HCT116 (cell line): ENCODE measurements at regions not wholly inside any gene's neighbourhood (a gene's known extent, or its start where the extent isn't known, plus 50 kb on each side); places are given as distances from the start of the nearest gene placed in this dataset.

Experiments used
- ATAC-seq: fragments of 200-7000 bp; cut with Tn5 transposase; 2 replicates; pipeline ENCODE4 v1.9.1; 2020; ENCODE audit warnings: mild to moderate bottlenecking, moderate library complexity
- BruUV-seq: library from RNA; stranded (reverse); fragments of 400-500 nt; replicated peaks from 2 replicates; lab custom pipeline; 2021; lab: Mats Ljungman, UMichigan
- CTCF ChIA-PET: fragments of 300-600 bp; sonication (Branson Sonifier 250); formaldehyde crosslinking; loops from one replicate; lab custom pipeline; 2021; ENCODE audit warnings: antibody characterized with exemption; lab: Charles Lee
- POLR2A ChIA-PET: fragments of 300-600, 350-600 bp; sonication (Branson Sonifier 250); formaldehyde crosslinking; loops from one replicate; lab custom pipeline; 2021; ENCODE audit warnings: antibody characterized with exemption; lab: Charles Lee
- RAD21 ChIA-PET, 2 experiments: fragments of 300-600 bp; sonication (Branson Sonifier 250); formaldehyde crosslinking; loops; one replicate each; lab custom pipeline; 2023; ENCODE audit warnings: low total read pairs in 2 of 2; ENCODE audit not compliant: uncharacterized antibody in 2 of 2, unreplicated experiment in 2 of 2, low non-redundant PET in 1 of 2; lab: Charles Lee
- DNase-seq: peaks from one replicate; pipeline ENCODE4 v3.0.0-alpha.2; 2010; ENCODE audit warnings: low read depth, low spot score
- H2AFZ ChIP-seq: fragments of 200-600 bp; shearing (Covaris generic), sonication (generic); 2 replicates; pipeline ENCODE4 v1.6.1; 2017; ENCODE audit warnings: low read depth, mixed run types, mixed read lengths, antibody characterized with exemption, low read length; ENCODE audit not compliant: poor library complexity, severe bottlenecking
- H3K27ac ChIP-seq: 2 replicates; pipeline ENCODE4 v1.5.1; 2012; ENCODE audit warnings: low read depth, low read length
- H3K27me3 ChIP-seq: fragments of 200-600 bp; sonication (generic); 2 replicates; pipeline ENCODE4 v1.6.1; 2016; ENCODE audit warnings: mixed run types, low read length, mixed read lengths; ENCODE audit not compliant: insufficient read depth
- H3K36me3 ChIP-seq, 2 experiments: fragments of 200-500 bp in 1 of 2; fragments of 200-600 bp in 1 of 2; sonication (Bioruptor generic) in 1 of 2; sonication (generic) in 1 of 2; 2 replicates each; pipeline versions ENCODE4 v1.5.1 to v1.6.1; 2014 to 2016; ENCODE audit warnings: low read length in 2 of 2, inconsistent platforms in 1 of 2, mixed read lengths in 1 of 2, mixed run types in 1 of 2; ENCODE audit not compliant: insufficient read depth in 2 of 2, control insufficient read depth in 1 of 2
- H3K4me1 ChIP-seq, 2 experiments: fragments of 200-600 bp in 1 of 2; sonication (generic) in 1 of 2; 2 replicates each; pipeline versions ENCODE4 v1.5.1 to v1.6.1; 2012 to 2017; ENCODE audit warnings: low read length in 2 of 2, inconsistent platforms in 1 of 2, mild to moderate bottlenecking in 1 of 2, mixed read lengths in 1 of 2, mixed run types in 1 of 2, moderate library complexity in 1 of 2; ENCODE audit not compliant: insufficient read depth in 2 of 2, control insufficient read depth in 1 of 2
- H3K4me2 ChIP-seq: fragments of 200-600 bp; sonication (generic); 2 replicates; pipeline ENCODE4 v1.6.1; 2017; ENCODE audit warnings: mixed run types, low read length, mixed read lengths
- H3K4me3 ChIP-seq, 2 experiments: fragments of 200-600 bp in 1 of 2; sonication (generic) in 1 of 2; replicated peaks in 1 of 2; 2 replicates each; pipeline ENCODE4 v1.5.1; 2011 to 2016; ENCODE audit warnings: low read length in 2 of 2, control low read depth in 1 of 2, low read depth in 1 of 2, mild to moderate bottlenecking in 1 of 2, mixed read lengths in 1 of 2, mixed run types in 1 of 2
- H3K79me2 ChIP-seq: fragments of 200-600 bp; sonication (generic); 2 replicates; pipeline ENCODE4 v1.6.1; 2017; ENCODE audit warnings: mild to moderate bottlenecking, mixed run types, low read length, moderate library complexity, mixed read lengths; ENCODE audit not compliant: insufficient read depth
- H3K9ac ChIP-seq: fragments of 200-600 bp; sonication (generic); 2 replicates; pipeline ENCODE4 v1.6.1; 2016; ENCODE audit warnings: low read length, mixed read lengths
- H3K9me2 ChIP-seq: fragments of 200-600 bp; sonication (generic), shearing (Covaris generic); 2 replicates; pipeline ENCODE4 v1.6.1; 2017; ENCODE audit warnings: mixed run types, mild to moderate bottlenecking, moderate library complexity; ENCODE audit not compliant: insufficient read depth
- H3K9me3 ChIP-seq, 2 experiments: fragments of 200-500 bp in 1 of 2; fragments of 200-600 bp in 1 of 2; sonication (Bioruptor generic) in 1 of 2; sonication (generic) in 1 of 2; 2 replicates each; pipeline ENCODE4 v1.6.1; 2014 to 2017; ENCODE audit warnings: low read length in 2 of 2, mixed read lengths in 2 of 2, inconsistent platforms in 1 of 2, low read depth in 1 of 2, mild to moderate bottlenecking in 1 of 2, mixed run types in 1 of 2, moderate library complexity in 1 of 2; ENCODE audit not compliant: control insufficient read depth in 1 of 2, insufficient read depth in 1 of 2
- H4K20me1 ChIP-seq: fragments of 200-600 bp; sonication (generic), shearing (Covaris generic); 2 replicates; pipeline ENCODE4 v1.6.1; 2017; ENCODE audit warnings: mixed run types, mild to moderate bottlenecking, moderate library complexity; ENCODE audit not compliant: insufficient read depth
- ATF3 ChIP-seq: IDR thresholded peaks from 2 replicates; pipeline ENCODE4 v1.6.1; 2012
- CEBPB ChIP-seq: IDR thresholded peaks from 2 replicates; pipeline ENCODE4 v1.6.1; 2012; ENCODE audit warnings: low read depth
- EGR1 ChIP-seq: IDR thresholded peaks from 2 replicates; pipeline ENCODE4 v1.6.1; 2012; ENCODE audit warnings: low read depth
- ELF1 ChIP-seq: IDR thresholded peaks from 2 replicates; pipeline ENCODE4 v1.6.1; 2012; ENCODE audit warnings: low read depth, borderline replicate concordance
- RAD21 ChIP-seq: IDR thresholded peaks from 2 replicates; pipeline ENCODE4 v1.6.1; 2012; ENCODE audit warnings: low read depth, mild to moderate bottlenecking
- REST ChIP-seq: IDR thresholded peaks from 2 replicates; pipeline ENCODE4 v1.6.1; 2012; ENCODE audit warnings: low read depth
- SIN3A ChIP-seq: IDR thresholded peaks from 2 replicates; pipeline ENCODE4 v1.6.1; 2012; ENCODE audit warnings: low read depth
- ZFX ChIP-seq: fragments of 450-650 bp; IDR thresholded peaks from 2 replicates; pipeline ENCODE4 v1.6.1; 2017
- intact Hi-C: fragments of 100-400 bp; cut with micrococcal nuclease; formaldehyde crosslinking; loops from 2 replicates; pipeline ENCODE4 v1.10.0; 2022

GRCh38 chr9:118058227-118058626 lies 354.0 kb downstream of the TLR4 start:
- Histone ChIP-seq H3K9me2 (no peaks in the 10 kb centered on the region), H3K36me3 (no peaks in the 10 kb centered on the region), H3K9ac (no peak overlapping the region), H3K4me1 (no peaks in the 10 kb centered on the region), H3K4me2 (no peak overlapping the region), H3K9me3 (peaks cover 10 to 11% of the 10 kb centered on the region in 2 experiments), H3K27ac (no peak overlapping the region), H4K20me1 (no peaks in the 10 kb centered on the region), H3K79me2 (no peaks in the 10 kb centered on the region), H3K4me3 (no peak overlapping the region), H3K27me3 (no peaks in the 10 kb centered on the region), H2AFZ (no peak overlapping the region)
- no peak for ATAC-seq
- TF ChIP-seq ELF1 = no peak
- no peak for TF ChIP-seq ZFX
- TF ChIP-seq CEBPB = no peak
- TF ChIP-seq EGR1 = no peak
- no peak for TF ChIP-seq ATF3
- no peak for TF ChIP-seq SIN3A
- no peak for TF ChIP-seq RAD21
- TF ChIP-seq REST = no peak
- ChIA-PET RAD21 (no interaction called here), CTCF (no interaction called here), POLR2A (no interaction called here)
- no TSS peak for BruUV-seq
- intact Hi-C loops = no loop called here
- DNase-seq = no peak
